Cardiac muscle cell (in vitro differentiated cells and primary cell): ENCODE measurements at regions not wholly inside any gene's neighbourhood (a gene's known extent, or its start where the extent isn't known, plus 50 kb on each side); places are given as distances from the start of the nearest gene placed in this dataset.
A peak's percentile ranks its signal among the peaks of the same experiment; 100 is the strongest.

Experiments used
- DNase-seq, 2 donors: peaks; one replicate each; pipeline versions ENCODE4 v3.0.0 to v3.0.0-alpha.2; 2010 to 2017; ENCODE audit warnings: low read depth in 1 of 2, low spot score in 1 of 2
- H3K27ac ChIP-seq: fragments of 200-600 bp; sonication (generic); 2 replicates; pipeline ENCODE4 v1.5.1; 2016
- H3K27me3 ChIP-seq: fragments of 200-600 bp; sonication (generic); 2 replicates; pipeline ENCODE4 v1.6.0; 2016; ENCODE audit warnings: control low read depth
- H3K36me3 ChIP-seq: fragments of 200-600 bp; sonication (generic); 2 replicates; pipeline ENCODE4 v1.5.1; 2016; ENCODE audit warnings: control low read depth
- H3K4me1 ChIP-seq: fragments of 200-600 bp; sonication (generic); 2 replicates; pipeline ENCODE4 v1.8.1; 2017; ENCODE audit warnings: low read depth, mild to moderate bottlenecking, mixed run types
- H3K4me3 ChIP-seq: fragments of 200-600 bp; sonication (generic); 2 replicates; pipeline ENCODE4 v1.5.1; 2016; ENCODE audit warnings: mild to moderate bottlenecking
- H3K9me3 ChIP-seq: fragments of 200-600 bp; sonication (generic); 2 replicates; pipeline ENCODE4 v1.5.1; 2017; ENCODE audit warnings: low read depth, mild to moderate bottlenecking, control low read depth
- TF ChIP-seq, protein P1 (sequence below): IDR thresholded peaks from 2 replicates; pipeline ENCODE4 v1.5.1; 2012; ENCODE audit warnings: low read depth, mild to moderate bottlenecking, low read length

- Histone ChIP-seq H3K36me3 (no peaks in the 10 kb centered on the region), H3K4me1 (peaks cover 11% of the 10 kb centered on the region), H3K27me3 (no peaks in the 10 kb centered on the region), H3K9me3 (no peaks in the 10 kb centered on the region), H3K27ac (no peak overlapping the region), H3K4me3 (no peak overlapping the region)
- TF ChIP-seq, protein P1, sequence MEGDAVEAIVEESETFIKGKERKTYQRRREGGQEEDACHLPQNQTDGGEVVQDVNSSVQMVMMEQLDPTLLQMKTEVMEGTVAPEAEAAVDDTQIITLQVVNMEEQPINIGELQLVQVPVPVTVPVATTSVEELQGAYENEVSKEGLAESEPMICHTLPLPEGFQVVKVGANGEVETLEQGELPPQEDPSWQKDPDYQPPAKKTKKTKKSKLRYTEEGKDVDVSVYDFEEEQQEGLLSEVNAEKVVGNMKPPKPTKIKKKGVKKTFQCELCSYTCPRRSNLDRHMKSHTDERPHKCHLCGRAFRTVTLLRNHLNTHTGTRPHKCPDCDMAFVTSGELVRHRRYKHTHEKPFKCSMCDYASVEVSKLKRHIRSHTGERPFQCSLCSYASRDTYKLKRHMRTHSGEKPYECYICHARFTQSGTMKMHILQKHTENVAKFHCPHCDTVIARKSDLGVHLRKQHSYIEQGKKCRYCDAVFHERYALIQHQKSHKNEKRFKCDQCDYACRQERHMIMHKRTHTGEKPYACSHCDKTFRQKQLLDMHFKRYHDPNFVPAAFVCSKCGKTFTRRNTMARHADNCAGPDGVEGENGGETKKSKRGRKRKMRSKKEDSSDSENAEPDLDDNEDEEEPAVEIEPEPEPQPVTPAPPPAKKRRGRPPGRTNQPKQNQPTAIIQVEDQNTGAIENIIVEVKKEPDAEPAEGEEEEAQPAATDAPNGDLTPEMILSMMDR: no peak
- no peak for DNase-seq
Observed at GRCh38 chr18:65363911-65364632, 386.7 kb upstream of the CDH7 start.

DNA sequence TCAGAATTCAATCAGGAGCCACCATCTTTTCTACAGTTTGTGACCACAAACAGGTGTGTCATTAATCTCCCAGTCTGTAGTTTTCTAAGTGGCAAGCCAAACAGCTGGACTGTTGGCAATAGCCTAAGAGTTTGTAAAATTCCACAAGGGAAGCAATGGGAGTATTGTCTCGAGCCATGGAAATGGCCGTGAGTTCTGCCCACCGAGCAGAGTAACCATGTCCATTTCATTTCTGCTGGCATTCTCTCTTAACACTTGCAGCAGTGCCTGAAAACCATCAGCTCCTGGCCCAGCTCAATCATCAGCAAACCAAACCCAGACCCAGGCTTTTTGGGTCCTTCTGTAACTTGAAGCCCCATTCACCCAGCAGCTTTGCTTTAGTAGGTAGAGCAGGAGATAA is 387.8 kb upstream of the CDH7 start:
- no peak for DNase-seq
- Histone ChIP-seq H3K9me3 (no peaks in the 10 kb centered on the region), H3K36me3 (no peaks in the 10 kb centered on the region), H3K27ac (no peak overlapping the region), H3K4me1 (peaks cover 11% of the 10 kb centered on the region), H3K27me3 (no peaks in the 10 kb centered on the region), H3K4me3 (no peak overlapping the region)
- TF ChIP-seq, protein P1: no peak

DNA sequence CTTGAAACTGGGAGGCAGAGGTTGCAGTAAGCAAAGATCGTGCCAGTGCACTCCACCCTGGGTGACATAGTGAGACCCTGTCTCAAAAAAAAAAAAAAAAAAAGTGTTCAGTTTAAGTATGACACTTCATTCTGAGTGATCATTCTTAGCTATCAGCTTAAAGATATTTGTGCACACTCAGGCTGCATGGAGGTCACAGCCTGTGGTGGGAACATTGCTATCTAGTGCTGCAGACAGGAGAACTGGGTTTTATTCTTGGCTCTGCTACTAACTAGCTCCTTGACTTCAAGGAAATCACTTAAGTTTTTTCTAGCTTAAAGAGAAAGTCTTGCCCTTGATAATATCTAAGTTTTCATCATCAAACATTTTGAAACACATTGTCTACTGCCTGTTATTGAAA is 391.3 kb upstream of the CDH7 start:
- H3K4me1 ChIP-seq: peaks cover 6% of the 10 kb centered on the region
- no peaks in the 10 kb centered on the region for H3K9me3 ChIP-seq
- H3K36me3 ChIP-seq: no peaks in the 10 kb centered on the region
- TF ChIP-seq, protein P1: no peak
- H3K4me3 ChIP-seq: no peak overlapping the region
- H3K27me3 ChIP-seq: no peaks in the 10 kb centered on the region
- DNase-seq: peak in 1 of 2 donors; percentile 60
- no peak overlapping the region for H3K27ac ChIP-seq

DNA sequence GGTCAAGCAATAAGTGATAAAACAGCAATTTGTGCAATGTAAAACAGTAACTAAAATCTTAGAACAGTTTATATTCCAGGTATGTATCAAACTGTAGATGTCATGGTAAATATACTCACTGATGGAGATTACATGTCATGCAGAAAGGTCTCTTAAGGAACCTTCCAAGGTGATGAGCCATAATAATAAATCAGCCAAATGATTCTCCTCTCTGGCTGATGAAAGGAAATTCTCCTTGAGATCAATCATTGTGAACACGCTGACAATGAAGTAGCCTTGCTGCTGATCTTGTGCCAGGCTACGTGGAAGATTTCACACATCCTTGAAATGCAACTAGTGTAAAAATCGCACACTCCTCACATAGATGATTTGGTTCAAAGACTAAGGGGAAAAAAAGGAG is 392.5 kb upstream of the CDH7 start:
- H3K4me3 ChIP-seq: no peak overlapping the region
- H3K27ac ChIP-seq: no peak overlapping the region
- H3K4me1 ChIP-seq: peaks cover 6% of the 10 kb centered on the region
- no peaks in the 10 kb centered on the region for H3K9me3 ChIP-seq
- no peaks in the 10 kb centered on the region for H3K27me3 ChIP-seq
- no peak for DNase-seq
- no peaks in the 10 kb centered on the region for H3K36me3 ChIP-seq
- TF ChIP-seq, protein P1: no peak

- no peak overlapping the region for H3K4me3 ChIP-seq
- DNase-seq: no peak
- H3K4me1 ChIP-seq: no peaks in the 10 kb centered on the region
- no peaks in the 10 kb centered on the region for H3K36me3 ChIP-seq
- TF ChIP-seq, protein P1: no peak
- H3K27ac ChIP-seq: no peak overlapping the region
- H3K9me3 ChIP-seq: no peaks in the 10 kb centered on the region
- no peaks in the 10 kb centered on the region for H3K27me3 ChIP-seq
Observed at GRCh38 chr18:65352186-65352585, 398.6 kb upstream of the CDH7 start.
